NCI-H1436 treated with DMSO at 0.1 percent for 48 hours (cell line): ENCODE measurements at regions not wholly inside any gene's neighbourhood (a gene's known extent, or its start where the extent isn't known, plus 50 kb on each side); places are given as distances from the start of the nearest gene placed in this dataset.

Experiments used
- DNase-seq: peaks from one replicate; lab custom pipeline; 2025; lab: John Stamatoyannopoulos, UW

DNA sequence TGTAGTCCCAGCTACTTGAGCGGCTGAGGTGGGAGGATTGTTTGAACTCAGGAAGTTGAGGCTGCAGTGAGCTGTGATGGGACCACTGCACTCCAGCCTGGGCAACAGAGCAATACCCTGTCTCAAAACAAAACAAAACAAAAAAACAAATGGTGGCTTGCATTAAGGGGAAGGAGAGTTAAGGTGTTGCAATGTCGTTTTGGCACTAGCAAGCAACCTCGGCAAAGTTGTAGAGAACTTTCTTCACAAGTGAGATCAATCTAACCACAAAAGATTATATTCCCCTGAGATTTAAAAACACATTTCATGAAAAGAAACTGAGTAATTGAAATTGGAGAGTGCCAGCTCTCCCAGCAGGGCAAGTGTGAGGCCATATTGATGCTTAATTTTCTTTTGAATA, 153.7 kb downstream of the KLF5 start:
- no peak for DNase-seq

DNA sequence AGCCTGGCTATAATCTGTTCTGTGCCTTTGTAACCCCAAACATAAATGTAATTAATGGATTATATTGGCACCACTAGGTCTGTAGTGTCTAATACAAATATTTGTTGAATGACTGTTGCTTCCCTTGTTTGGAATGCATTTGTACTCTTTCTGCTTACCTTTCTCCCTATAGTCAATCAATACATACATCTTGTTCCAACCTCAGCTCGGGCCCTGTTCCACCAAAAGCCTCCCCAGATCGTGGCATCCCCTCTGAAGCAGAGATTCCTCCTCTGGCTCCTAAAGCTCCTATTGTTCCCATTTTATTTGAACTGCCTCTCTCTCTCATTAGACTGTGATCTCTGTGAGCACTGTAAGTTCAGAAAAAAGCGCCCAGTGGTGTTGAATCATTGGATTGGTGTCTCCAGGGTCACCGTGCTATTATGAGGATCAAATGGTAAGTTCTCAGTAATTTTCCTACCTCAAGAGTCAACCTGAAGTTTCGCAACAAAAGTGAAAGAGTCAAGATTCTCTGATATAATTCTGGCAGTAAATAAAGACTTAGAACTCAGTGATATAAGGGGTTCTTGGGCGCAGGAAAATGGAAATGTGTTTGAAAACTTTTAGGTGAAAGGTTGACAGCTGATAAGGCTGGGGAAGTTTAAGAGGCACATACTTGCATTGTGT, 151.5 kb downstream of the KLF5 start:
- DNase-seq, result no peak

DNA sequence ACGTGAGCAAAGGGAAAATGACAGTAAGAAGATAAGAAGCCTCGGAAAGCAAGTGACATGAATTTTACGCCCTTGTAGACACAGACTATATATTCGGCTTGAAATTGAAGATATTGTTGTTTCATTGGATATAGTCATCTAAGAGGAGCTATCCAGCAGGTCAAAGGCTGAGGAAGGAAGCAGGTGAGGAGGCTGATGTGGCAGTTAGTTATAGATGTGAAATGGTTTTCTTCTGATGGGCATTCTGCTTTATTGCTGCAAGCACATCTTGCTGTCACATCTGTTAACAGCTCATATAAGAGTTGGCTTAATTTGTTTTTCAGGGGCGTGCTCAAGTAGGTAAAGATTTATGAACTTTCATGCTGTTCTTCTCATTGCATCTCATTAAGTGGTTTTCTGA, 146.1 kb downstream of the KLF5 start:
- no peak for DNase-seq

DNA sequence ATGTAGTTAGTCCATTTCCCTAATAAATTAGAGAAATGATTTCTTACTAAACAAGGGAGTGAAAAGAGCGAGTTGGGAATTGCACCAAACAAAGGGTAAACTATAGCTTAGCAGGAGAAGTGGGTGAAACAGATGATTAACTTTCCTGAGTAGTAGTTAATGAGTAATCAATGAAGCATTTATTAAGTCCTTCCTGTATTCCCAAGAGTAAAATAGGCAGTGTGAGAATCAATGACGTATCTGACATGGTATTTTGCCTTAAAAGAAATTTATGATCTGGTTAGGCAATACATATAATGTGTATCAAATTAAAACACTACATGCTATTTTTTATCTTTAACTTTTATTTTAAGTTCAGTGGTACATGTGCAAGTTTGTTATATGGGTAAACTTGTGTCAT, 142.8 kb downstream of the KLF5 start:
- DNase-seq, result no peak

DNA sequence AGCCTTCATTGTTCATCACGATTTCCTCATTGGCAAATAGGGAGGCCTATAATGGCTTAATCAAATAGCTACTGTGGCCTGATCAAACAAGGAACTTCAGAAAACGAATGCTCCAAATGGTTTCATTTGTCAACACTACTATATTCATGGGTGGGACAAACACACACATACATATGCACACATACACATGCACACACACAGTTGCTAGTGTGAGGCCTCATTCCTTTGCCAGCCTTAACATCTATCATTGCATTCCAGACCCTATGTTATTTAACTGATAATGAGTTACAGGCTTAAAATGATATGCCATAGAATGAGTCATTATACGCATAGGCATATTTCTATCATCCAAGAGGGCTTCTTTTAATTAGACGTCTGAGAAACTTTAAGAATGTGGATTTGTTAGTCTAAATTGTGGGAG, 140.2 kb downstream of the KLF5 start:
- DNase-seq, result no peak

DNA sequence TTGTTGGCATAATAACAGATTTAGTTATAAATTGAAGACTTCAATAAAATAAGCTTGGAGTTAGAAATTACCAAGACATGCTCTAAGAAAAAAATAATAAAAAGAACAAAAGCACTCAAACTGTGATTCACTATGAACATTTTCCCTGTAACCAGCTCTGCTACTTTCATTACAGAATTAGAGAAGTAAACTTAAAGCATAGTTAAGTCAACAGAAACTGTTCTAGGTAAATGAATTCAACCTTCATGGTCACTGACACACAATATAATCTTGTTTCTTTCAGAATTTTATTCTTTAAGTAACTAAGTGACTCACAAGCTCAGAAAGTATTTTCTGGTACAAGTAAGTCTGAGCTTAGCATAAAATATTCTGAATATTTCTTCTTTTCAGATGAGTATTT, 136.3 kb downstream of the KLF5 start:
- DNase-seq, result no peak

DNA sequence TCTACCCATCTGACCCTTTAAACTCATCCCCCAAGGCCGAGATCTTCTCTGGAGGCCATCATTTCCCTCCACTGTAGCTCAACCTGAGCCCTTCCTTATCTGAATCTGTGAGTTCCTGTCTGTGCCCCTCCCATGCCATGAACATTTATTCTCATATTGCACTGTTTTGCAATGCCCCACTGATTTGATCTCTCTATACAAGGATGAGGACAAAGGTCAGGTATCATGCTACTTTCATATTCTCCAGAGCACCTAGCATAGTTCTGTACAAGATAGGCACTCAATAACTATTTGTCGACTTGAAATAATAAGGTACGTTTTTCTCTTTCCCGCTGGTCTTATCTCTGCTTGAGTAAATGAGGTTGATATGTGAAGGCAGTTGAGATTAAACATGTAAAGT, 135.5 kb downstream of the KLF5 start:
- DNase-seq, result no peak

DNA sequence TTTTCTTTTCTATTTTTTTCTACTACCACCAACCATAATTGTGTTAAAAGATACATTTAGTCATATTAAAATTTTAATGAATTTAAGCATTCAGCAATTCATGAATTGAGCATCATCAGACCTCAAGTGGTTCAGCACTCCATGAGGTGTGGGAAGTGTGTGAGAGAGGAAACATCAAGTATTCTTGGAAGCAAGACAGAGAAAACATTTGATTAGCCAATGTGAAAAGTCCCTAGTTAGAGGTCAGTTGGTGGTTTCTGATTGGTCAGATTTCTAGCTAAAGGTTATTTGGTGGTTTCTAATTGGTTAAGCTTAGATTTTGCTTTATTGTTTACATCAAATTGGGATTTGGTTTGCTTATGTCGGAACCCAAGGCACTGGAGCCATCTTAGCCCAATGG, 134.7 kb downstream of the KLF5 start:
- DNase-seq, result no peak

DNA sequence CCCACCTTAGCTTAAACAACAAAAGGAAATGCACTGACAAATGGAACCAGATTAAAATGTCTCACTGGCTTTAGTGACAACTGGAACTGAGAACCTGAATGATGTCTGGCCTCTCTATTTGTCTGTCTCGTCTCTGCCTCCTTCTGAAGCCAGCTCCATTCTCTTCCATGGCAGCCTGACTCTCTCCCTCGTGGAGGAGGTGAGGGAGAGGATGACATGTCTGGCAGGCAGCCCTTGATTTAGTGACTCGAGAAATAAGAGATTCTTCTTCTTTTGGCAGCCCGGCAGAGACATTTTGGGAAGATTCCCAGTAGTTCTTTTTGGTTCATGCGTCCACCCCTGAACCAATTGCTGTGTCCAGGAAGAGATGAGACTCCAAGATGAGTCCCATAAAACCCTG, 131.7 kb downstream of the KLF5 start:
- no peak for DNase-seq

DNA sequence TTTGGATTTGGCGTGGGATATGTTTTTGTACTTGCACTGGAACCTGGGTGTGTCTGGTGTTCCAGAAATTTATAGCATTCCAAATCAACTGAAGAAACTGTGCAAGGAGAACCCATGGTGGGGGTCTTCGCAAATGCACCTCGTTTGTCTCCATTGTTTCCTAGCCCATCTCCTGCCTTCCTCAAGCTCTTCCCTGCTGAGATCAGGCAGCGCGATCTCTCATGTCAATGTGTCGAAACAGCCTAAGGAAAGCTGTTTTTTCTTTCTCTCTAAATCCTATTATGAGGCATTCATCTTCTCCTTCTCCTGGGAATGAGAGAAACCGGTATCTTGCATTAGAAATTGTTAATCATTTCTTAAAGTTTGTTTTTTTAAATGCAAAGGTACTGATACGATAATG, 131.0 kb downstream of the KLF5 start:
- DNase-seq, result no peak

DNA sequence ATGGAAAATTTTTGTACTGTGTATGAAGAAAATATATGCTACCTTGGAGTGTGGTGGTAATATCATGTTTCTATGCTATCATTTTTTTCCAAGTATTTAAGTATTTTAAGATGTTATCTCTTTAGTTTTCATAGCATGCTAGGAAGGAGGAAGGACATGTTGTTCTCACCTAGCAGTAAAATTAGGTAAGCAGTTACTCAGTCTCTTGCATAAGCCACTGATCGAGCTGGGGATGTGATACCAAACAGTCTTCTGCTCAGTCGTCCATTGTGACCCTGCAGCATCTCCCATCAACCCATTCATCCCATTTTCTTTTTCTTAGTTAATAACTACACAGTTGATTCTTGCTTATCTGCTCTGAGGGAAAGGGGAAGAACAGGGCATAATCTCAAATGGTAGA, 130.6 kb downstream of the KLF5 start:
- DNase-seq, result no peak

DNA sequence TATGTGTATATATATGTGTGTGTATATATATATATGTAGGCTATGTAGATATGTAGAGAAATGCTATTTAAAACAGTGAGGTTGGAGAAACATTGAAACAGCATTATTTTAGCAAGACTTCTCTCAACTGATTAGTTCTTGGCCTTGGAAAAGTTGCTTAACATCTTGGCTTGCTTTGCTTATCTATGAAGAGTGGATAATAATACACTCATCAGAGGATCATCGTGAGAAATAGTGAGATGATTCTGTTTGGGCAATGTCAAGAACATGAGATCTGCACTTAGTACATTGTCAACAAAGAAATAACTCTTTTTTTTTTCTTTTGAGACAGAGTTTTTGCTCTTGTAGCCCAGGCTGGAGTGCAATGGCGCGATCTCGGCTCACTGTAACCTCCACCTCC, 128.3 kb downstream of the KLF5 start:
- no peak for DNase-seq

DNA sequence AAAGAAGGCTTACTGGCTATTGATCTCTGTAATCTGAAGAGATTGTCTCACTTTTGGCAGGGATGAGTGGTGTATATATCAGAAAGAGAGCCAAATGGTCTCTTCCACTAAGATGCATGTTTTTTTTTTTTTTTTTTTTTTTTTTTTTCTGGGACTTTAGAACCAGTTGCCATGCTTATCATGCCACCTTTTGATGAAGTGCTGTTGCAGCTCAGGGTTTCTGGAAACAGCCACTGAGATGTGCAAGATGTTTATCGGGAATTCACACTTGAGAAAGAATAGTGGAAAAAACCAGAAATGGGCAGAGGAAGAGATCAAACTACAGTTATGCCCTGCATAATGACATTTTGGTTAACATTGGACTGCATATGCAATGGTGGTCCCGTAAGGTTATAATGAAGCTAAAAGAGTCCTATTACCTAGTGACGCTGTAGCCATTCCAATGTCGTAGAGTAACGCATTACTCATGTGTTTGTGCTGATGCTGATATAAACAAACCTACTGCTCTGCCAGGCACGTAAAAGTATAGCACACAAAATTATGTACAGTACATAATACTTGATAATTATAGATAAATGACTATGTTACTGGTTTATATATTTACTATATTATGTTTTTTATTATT, 121.0 kb downstream of the KLF5 start:
- DNase-seq, result no peak

DNA sequence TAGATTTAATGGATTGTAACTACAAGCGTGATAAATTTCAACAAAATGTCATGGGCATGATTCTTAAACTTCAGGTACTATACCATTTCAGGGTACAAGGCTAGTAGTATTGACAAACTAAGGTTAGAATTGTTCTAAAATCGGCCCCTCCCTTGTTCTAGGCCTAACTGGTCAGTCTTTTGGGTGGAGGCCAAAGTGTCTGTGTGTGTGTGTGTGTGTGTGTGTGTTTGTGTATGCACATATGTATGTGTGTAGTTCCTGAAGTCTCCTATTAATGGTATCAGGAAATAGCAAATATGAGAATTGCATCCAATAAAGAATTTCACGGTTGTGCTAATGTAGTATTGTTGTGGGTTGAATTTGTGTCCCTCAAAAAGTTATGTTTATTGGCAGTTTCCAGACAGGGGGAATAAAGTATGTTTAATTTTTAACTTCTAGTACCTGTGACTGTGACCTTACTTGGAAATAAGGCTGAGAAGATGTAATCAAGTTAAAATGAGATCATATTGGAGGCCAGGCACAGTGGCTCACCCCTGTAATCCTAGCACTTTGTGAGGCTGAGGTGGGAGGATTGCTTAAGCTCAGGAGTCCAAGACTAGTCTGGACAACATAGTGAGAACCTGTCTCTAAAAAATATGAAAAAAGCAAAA, 119.2 kb downstream of the KLF5 start:
- no peak for DNase-seq

DNA sequence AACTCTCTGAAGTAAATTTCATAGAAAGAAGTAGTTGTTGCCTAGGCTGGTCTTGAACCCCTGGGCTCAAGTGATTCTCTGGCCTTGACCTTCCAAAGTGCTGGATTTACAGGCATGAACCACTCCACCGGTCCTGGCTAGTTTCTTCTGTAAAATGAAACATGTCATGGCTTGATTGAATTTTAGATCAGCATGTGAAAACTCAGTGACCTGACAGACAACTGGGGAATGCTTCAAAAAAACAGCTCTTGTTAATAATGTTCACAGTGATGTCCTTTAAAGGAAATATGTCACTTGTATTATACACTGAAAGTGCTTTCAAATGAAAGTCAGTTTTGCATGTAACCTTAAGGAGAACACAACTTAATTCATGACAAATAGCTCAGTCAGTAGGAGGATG, 118.2 kb downstream of the KLF5 start:
- DNase-seq, result no peak

DNA sequence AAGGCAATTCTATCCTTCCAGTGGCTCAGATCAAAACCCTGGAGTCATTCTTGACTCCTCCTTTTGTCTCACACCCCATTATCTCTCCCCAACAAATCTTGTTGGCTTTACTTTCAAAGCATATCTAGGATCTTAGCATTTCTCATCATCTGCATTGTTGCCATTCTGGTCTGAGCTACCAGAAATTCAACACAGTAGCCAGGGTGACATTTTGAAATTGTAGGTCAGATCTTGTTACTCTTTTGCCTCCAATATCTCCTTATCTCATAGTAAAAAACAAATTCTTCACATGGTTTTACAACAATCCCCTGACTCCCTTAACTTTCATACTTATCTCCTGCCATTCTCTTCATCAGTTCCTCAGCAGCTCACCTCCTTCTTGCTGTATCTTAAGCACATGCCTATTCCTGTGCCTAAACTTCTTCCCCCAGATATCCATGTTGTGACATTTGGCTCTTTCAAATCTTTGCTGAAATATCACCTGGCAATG, 115.8 kb downstream of the KLF5 start:
- no peak for DNase-seq

DNA sequence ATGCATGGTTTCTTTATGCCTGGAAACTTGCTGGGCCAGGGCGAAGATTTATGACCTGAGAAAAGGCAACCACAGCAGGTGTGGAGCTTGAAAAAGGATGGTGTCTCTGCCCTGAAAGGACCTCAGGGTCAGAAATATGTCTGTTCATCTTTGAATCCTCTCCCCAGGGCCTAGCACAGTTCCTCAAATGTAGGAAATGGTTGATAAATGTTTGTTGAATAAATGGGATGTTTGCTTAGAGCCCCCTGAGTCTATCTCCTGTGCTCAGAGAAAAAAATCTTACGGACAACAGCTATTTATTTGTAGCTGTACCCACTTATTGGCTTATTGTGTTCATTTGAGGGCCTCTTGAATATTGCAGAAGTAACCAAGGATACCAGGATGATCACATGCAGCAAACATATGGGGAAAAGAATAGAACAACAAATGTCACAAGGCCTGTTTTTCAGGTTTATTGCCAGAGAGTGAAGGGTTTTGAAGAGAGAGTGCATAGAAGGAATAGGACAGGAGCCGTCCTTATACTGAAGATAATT, 114.5 kb downstream of the KLF5 start:
- no peak for DNase-seq

DNA sequence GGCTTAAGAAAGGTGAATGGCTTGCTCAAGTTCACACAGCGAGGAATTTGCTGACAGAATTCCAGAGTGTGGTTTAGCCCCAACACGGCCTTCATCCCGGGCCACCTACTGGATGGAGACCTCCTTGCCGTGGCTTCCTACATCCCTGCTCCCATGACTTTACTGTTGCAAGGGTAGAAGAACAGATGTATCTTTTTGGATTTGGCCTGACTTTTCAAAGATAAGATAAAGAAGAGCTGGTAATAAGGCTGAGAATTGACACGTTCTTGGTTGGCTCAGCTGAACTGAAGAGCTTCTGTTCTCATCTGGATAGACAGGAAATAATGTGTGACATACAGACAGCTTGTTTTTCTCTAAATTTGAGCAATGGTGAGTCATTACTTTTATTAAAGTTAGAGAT, 113.1 kb downstream of the KLF5 start:
- no peak for DNase-seq

DNA sequence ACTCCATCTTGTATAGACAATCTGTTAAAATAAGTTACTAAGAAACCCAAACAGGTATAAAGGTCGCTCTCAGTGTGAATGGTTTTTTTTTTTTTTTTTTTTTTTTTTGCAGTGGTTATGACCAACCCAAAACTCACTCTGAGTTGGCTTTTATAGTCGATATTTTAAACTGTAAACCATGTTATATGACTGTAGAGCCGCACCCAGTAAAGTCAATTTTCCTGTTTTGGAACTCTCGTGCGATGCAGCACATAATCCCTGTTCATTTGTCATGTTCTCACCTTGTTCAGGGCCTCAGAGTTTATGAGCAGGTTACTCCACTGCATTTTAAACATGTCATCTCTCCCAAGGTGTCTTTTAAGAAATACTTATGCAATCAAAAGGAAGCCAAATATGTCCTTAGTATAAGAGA, 112.5 kb downstream of the KLF5 start:
- DNase-seq, result no peak

DNA sequence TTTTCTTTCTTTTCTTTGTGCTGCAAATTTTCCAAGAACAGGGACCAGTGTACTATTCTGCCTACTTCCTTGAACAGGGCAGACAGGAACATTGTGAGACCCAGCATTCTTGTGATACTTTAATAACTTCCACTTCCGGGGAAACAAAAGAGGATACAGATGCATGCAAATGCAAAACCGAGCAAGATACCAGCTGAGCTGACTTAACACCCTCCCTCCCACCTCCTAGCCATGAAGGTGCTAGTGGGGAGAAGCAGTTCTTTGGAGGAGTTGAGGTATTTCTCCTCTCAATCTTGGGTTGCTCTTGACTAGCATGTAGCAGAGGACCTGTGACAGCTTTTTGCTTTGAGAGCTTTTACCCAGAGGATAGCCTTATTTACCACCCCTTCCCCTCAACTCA, 111.2 kb downstream of the KLF5 start:
- DNase-seq, result no peak

DNA sequence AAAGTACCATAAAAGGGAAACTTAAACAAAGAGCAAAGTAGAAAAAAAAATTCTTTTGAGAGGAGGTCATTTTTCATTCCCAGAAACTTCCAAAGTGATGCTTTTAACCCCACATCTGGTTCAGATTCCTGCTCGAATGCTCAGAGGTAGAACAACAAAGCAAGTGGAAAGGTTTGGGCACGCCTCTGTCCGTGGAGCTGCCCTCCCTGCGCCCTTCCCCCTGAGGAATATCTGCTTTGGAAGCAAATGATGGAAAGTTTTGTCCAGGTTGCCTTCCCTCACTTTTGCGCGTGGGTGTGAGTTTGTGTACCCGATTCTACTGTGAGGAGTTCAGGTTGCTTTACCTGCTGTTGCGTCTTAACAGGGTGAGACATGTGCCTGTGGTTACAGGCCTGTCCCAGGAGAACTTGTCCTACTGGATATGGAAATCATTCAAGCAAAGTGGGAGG, 110.2 kb downstream of the KLF5 start:
- DNase-seq, result no peak

DNA sequence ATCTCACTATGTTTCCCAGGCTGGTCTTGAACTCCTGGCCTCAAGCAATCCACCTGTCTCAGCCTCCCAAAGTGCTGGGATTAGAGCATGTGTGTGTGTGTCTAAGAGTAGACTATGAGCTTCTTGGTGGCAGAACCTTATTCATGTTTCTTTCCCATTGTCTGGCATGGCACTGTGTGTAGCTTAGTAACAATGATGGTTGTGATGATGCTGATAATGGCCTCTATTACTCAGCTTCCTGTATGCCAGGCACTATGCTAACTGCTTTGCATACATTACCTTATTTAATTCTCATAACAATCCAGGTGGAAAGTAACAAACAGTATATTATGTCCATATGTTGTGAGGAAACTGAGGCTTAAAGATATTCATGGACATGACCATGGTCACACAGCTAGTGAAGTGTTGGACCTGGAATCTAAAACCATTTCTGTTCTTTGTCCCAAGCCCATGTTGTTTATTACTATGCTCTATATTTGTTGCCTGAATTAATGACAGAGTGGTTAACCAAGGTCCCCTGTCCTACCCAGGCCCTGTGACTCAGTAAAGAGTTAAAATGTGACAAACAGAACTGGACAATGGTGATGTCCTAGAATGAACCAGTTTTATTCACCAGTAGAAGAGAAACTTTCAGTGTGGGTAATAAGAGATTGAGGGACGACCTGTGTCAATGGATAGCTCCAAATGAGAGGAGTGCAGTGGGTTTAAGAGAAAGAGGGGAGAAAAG, 109.6 kb downstream of the KLF5 start:
- no peak for DNase-seq
